Thyroid gland (tissue), 4 donors: ENCODE measurements at regions not wholly inside any gene's neighbourhood (a gene's known extent, or its start where the extent isn't known, plus 50 kb on each side); places are given as distances from the start of the nearest gene placed in this dataset.

Experiments
- DNase-seq, 2 donors: peaks; one replicate each; pipeline ENCODE4 v3.0.0-alpha.2; 2019
- H3K27ac ChIP-seq, 3 donors: fragments of 200-600 bp; sonication (generic); 1 replicate in 2 of 3; 2 replicates in 1 of 3; pipeline ENCODE4 v1.5.1; 2016 to 2019; ENCODE audit warnings: mild to moderate bottlenecking in 1 of 3, moderate library complexity in 1 of 3
- H3K27me3 ChIP-seq: fragments of 200-600 bp; sonication (generic); one replicate; pipeline ENCODE4 v1.5.1; 2019
- H3K36me3 ChIP-seq, 2 donors: fragments of 200-600 bp; sonication (generic); one replicate each; pipeline ENCODE4 v1.5.1; 2016 to 2019
- H3K4me1 ChIP-seq, 2 donors: fragments of 200-600 bp; sonication (generic); one replicate each; pipeline ENCODE4 v1.5.1; 2017 to 2019
- H3K4me3 ChIP-seq, 3 donors: fragments of 200-600 bp; sonication (generic); replicated peaks in 1 of 3; 1 replicate in 2 of 3; 2 replicates in 1 of 3; pipeline ENCODE4 v1.5.1; 2016; ENCODE audit warnings: mild to moderate bottlenecking in 1 of 3
- H3K9me3 ChIP-seq: fragments of 200-600 bp; sonication (generic); one replicate; pipeline ENCODE4 v1.5.1; 2017
- POLR2A ChIP-seq, 2 donors: fragments of 450-650 bp; IDR thresholded peaks; one replicate each; pipeline ENCODE4 v1.6.1; 2017; ENCODE audit warnings: antibody characterized with exemption in 2 of 2, mild to moderate bottlenecking in 2 of 2, moderate library complexity in 1 of 2
- WGBS, 2 donors: methylation state at CpG; one replicate each; pipeline ENCODE4 v1.1.5; 2017; 5-methylcytosine and 5-hydroxymethylcytosine counted together
- intact Hi-C: fragments of 100-400 bp; cut with DNase I; formaldehyde crosslinking; loops from one replicate; pipeline ENCODE4 v1.15.1; 2023
- TF ChIP-seq, protein P1 (sequence below), 6 experiments: fragments of 200-600 bp in 3 of 6; fragments of 450-650 bp in 3 of 6; sonication (generic) in 3 of 6; IDR thresholded peaks; one replicate each; pipeline ENCODE4 v1.5.1; 2016 to 2019; ENCODE audit warnings: antibody characterized with exemption in 6 of 6, mild to moderate bottlenecking in 2 of 6, inconsistent platforms in 1 of 6, moderate library complexity in 1 of 6

GRCh38 chr12:9392842-9393241 lies 184.6 kb upstream of the PZP start:
- Histone ChIP-seq H3K27me3 (no peaks in the 10 kb centered on the region), H3K36me3 (no peaks in the 10 kb centered on the region), H3K4me3 (no peak overlapping the region), H3K27ac (no peak overlapping the region), H3K4me1 (no peaks in the 10 kb centered on the region), H3K9me3 (no peaks in the 10 kb centered on the region)
- intact Hi-C loops, result no loop called here
- WGBS, 2 donors, result 98 to 100% methylated on average over 1 of the region's 1 CpG
- DNase-seq, result no peak
- TF ChIP-seq POLR2A (IDR thresholded peaks at IDR 0.05), result no peak
- TF ChIP-seq, protein P1, sequence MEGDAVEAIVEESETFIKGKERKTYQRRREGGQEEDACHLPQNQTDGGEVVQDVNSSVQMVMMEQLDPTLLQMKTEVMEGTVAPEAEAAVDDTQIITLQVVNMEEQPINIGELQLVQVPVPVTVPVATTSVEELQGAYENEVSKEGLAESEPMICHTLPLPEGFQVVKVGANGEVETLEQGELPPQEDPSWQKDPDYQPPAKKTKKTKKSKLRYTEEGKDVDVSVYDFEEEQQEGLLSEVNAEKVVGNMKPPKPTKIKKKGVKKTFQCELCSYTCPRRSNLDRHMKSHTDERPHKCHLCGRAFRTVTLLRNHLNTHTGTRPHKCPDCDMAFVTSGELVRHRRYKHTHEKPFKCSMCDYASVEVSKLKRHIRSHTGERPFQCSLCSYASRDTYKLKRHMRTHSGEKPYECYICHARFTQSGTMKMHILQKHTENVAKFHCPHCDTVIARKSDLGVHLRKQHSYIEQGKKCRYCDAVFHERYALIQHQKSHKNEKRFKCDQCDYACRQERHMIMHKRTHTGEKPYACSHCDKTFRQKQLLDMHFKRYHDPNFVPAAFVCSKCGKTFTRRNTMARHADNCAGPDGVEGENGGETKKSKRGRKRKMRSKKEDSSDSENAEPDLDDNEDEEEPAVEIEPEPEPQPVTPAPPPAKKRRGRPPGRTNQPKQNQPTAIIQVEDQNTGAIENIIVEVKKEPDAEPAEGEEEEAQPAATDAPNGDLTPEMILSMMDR (IDR thresholded peaks at IDR 0.05), result no peak

GRCh38 chr12:9391815-9392214 lies 183.6 kb upstream of the PZP start:
- Histone ChIP-seq H3K27ac (no peak overlapping the region), H3K4me3 (no peak overlapping the region), H3K36me3 (no peaks in the 10 kb centered on the region), H3K27me3 (no peaks in the 10 kb centered on the region), H3K9me3 (no peaks in the 10 kb centered on the region), H3K4me1 (no peaks in the 10 kb centered on the region)
- 81 to 82% methylated on average over 2 of the region's 2 CpGs for WGBS, 2 donors
- intact Hi-C loops, result no loop called here
- no peak for TF ChIP-seq POLR2A (IDR thresholded peaks at IDR 0.05)
- TF ChIP-seq, protein P1 (IDR thresholded peaks at IDR 0.05), result no peak
- DNase-seq, result no peak

GRCh38 chr12:9390761-9391160 lies 182.6 kb upstream of the PZP start:
- H3K27me3 ChIP-seq, result no peaks in the 10 kb centered on the region
- WGBS, 2 donors, result 68 to 81% methylated on average over 3 of the region's 3 CpGs
- intact Hi-C loops, result no loop called here
- TF ChIP-seq, protein P1 (IDR thresholded peaks at IDR 0.05), result no peak
- TF ChIP-seq POLR2A (IDR thresholded peaks at IDR 0.05), result no peak
- DNase-seq, result no peak
- H3K36me3 ChIP-seq, result no peaks in the 10 kb centered on the region
- H3K4me1 ChIP-seq, result no peaks in the 10 kb centered on the region
- H3K27ac ChIP-seq, result no peak overlapping the region
- H3K9me3 ChIP-seq, result no peaks in the 10 kb centered on the region
- no peak overlapping the region for H3K4me3 ChIP-seq

- TF ChIP-seq, protein P1 (IDR thresholded peaks at IDR 0.05), result no peak
- no peak for TF ChIP-seq POLR2A (IDR thresholded peaks at IDR 0.05)
- 76 to 83% methylated on average over 10 of the region's 10 CpGs for WGBS, 2 donors
- intact Hi-C loops, result no loop called here
Measured at GRCh38 chr12:9389796-9390195, 181.6 kb upstream of the PZP start.

DNA sequence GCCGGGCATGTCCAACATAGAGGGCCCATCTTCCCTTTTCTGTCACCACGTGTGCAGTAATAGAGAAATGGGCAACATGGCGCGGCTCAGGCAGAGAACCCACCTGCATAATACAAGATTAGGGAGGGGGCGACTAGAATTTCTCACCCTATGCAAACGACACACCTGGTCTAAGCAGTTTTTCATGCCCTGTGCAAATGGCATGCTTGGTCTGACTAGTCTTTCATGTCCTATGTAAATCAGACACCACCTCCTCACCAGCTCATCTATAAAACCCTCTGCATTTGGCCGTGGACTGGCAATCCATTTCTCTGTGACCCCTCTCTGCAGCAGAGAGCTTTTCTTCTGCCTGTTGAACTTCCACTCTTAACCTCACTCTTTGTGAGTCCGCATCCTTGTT lies 180.2 kb upstream of the PZP start:
- H3K36me3 ChIP-seq, result no peaks in the 10 kb centered on the region
- no peaks in the 10 kb centered on the region for H3K4me1 ChIP-seq
- intact Hi-C loops, result no loop called here
- no peak for DNase-seq
- no peaks in the 10 kb centered on the region for H3K9me3 ChIP-seq
- H3K27me3 ChIP-seq, result no peaks in the 10 kb centered on the region
- TF ChIP-seq, protein P1 (IDR thresholded peaks at IDR 0.05), result no peak
- TF ChIP-seq POLR2A (IDR thresholded peaks at IDR 0.05), result no peak
- H3K27ac ChIP-seq, result no peak overlapping the region
- 89 to 91% methylated on average over 8 of the region's 8 CpGs for WGBS, 2 donors
- H3K4me3 ChIP-seq, result no peak overlapping the region

More at GRCh38 chr12:9389796-9390195, 181.6 kb upstream of the PZP start:
- Histone ChIP-seq H3K9me3 (no peaks in the 10 kb centered on the region), H3K27me3 (no peaks in the 10 kb centered on the region), H3K27ac (no peak overlapping the region), H3K36me3 (no peaks in the 10 kb centered on the region), H3K4me3 (no peak overlapping the region), H3K4me1 (no peaks in the 10 kb centered on the region)
- DNase-seq, result no peak
